Liver (tissue), 8 donors: ENCODE measurements at regions not wholly inside any gene's neighbourhood (a gene's known extent, or its start where the extent isn't known, plus 50 kb on each side); places are given as distances from the start of the nearest gene placed in this dataset.
"Not testable (repeated sequence)": the region's sequence is repeated elsewhere in the genome, so short reads cannot be mapped to it uniquely, and the experiment has no call there.

ENCODE experiments used
- DNase-seq: peaks from one replicate; pipeline ENCODE4 v3.0.0-alpha.2; 2017; ENCODE audit warnings: low spot score
- H3K27ac ChIP-seq, 2 donors: one replicate each; pipeline ENCODE4 v1.7.0; 2013; ENCODE audit warnings: inconsistent platforms in 2 of 2, low read length in 2 of 2, control low read depth in 1 of 2, low read depth in 1 of 2, mild to moderate bottlenecking in 1 of 2
- H3K27me3 ChIP-seq, 4 donors: one replicate each; pipeline versions ENCODE4 v1.6.1 to v1.7.0; 2013; ENCODE audit warnings: low read length in 3 of 4, inconsistent platforms in 1 of 4, mild to moderate bottlenecking in 1 of 4, moderate library complexity in 1 of 4; ENCODE audit not compliant: control insufficient read depth in 4 of 4, insufficient read depth in 4 of 4
- H3K36me3 ChIP-seq, 4 donors: one replicate each; pipeline versions ENCODE4 v1.6.1 to v1.7.0; 2013; ENCODE audit warnings: low read length in 3 of 4, mild to moderate bottlenecking in 3 of 4, low read depth in 1 of 4, moderate library complexity in 1 of 4; ENCODE audit not compliant: control insufficient read depth in 4 of 4, insufficient read depth in 3 of 4
- H3K4me1 ChIP-seq, 4 donors: one replicate each; pipeline versions ENCODE4 v1.6.1 to v1.7.0; 2013; ENCODE audit warnings: low read length in 3 of 4, mild to moderate bottlenecking in 3 of 4, moderate library complexity in 1 of 4; ENCODE audit not compliant: control insufficient read depth in 4 of 4, insufficient read depth in 4 of 4
- H3K4me3 ChIP-seq, 3 donors: one replicate each; pipeline versions ENCODE4 v1.6.1 to v1.7.0; 2013; ENCODE audit warnings: low read length in 3 of 3, control low read depth in 1 of 3, low read depth in 1 of 3, mild to moderate bottlenecking in 1 of 3
- H3K9ac ChIP-seq, 2 donors: one replicate each; pipeline ENCODE4 v1.7.0; 2013; ENCODE audit warnings: low read length in 2 of 2, mild to moderate bottlenecking in 2 of 2, moderate library complexity in 2 of 2, control low read depth in 1 of 2, low read depth in 1 of 2
- H3K9me3 ChIP-seq, 4 donors: one replicate each; pipeline versions ENCODE4 v1.6.1 to v1.7.0; 2013; ENCODE audit warnings: low read length in 3 of 4; ENCODE audit not compliant: control insufficient read depth in 4 of 4
- CTCF ChIP-seq: fragments of 150-350 bp; IDR thresholded peaks from 2 replicates; pipeline ENCODE4 v1.5.1; 2017; ENCODE audit warnings: improper control_type of control experiment, low read depth, low read length; ENCODE audit not compliant: missing input control
- EGR1 ChIP-seq, 2 donors: IDR thresholded peaks; 2 replicates each; pipeline ENCODE4 v1.6.1; 2016 to 2018; ENCODE audit warnings: antibody characterized with exemption in 2 of 2, low read depth in 2 of 2
- FOXA1 ChIP-seq: IDR thresholded peaks from 2 replicates; pipeline ENCODE4 v1.6.1; 2016; ENCODE audit warnings: antibody characterized with exemption
- FOXA2 ChIP-seq: IDR thresholded peaks from 2 replicates; pipeline ENCODE4 v1.6.1; 2016; ENCODE audit warnings: antibody characterized with exemption
- HNF4A ChIP-seq, 2 donors: conservative IDR thresholded peaks; 2 replicates each; pipeline ENCODE4 v1.6.1; 2016; ENCODE audit warnings: antibody characterized with exemption in 2 of 2, mild to moderate bottlenecking in 2 of 2
- JUND ChIP-seq, 2 donors: IDR thresholded peaks; 2 replicates each; pipeline ENCODE4 v1.6.1; 2016; ENCODE audit warnings: antibody characterized with exemption in 2 of 2
- NR2F2 ChIP-seq: IDR thresholded peaks from 2 replicates; pipeline ENCODE4 v1.6.1; 2016; ENCODE audit warnings: antibody characterized with exemption
- RAD21 ChIP-seq, 2 donors: IDR thresholded peaks; 2 replicates each; pipeline ENCODE4 v1.6.1; 2016; ENCODE audit warnings: antibody characterized with exemption in 2 of 2, mild to moderate bottlenecking in 2 of 2
- REST ChIP-seq: IDR thresholded peaks from 2 replicates; pipeline ENCODE4 v1.6.1; 2016; ENCODE audit warnings: antibody characterized with exemption, mild to moderate bottlenecking
- RXRA ChIP-seq, 2 donors: IDR thresholded peaks; 2 replicates each; pipeline ENCODE4 v1.6.1; 2017 to 2018; ENCODE audit warnings: antibody characterized with exemption in 2 of 2, mild to moderate bottlenecking in 1 of 2
- SP1 ChIP-seq: IDR thresholded peaks from 2 replicates; pipeline ENCODE4 v1.6.1; 2018; ENCODE audit warnings: antibody characterized with exemption, mild to moderate bottlenecking
- TAF1 ChIP-seq: conservative IDR thresholded peaks from 2 replicates; pipeline ENCODE4 v1.6.1; 2016; ENCODE audit warnings: antibody characterized with exemption, mild to moderate bottlenecking
- YY1 ChIP-seq: IDR thresholded peaks from 2 replicates; pipeline ENCODE4 v1.6.1; 2016; ENCODE audit warnings: antibody characterized with exemption, mild to moderate bottlenecking
- WGBS: extraction: QIAGEN DNeasy Blood & Tissue Kit; methylation state at CpG from one replicate; pipeline ENCODE4 v1.1.7; 2013; 5-methylcytosine and 5-hydroxymethylcytosine counted together
- donor health status: healthy.
- donor health status: healthy.
- donor health status: healthy.
- donor health status: healthy.
- donor health status: healthy.

- TF ChIP-seq CTCF (no peak), SP1 (no peak), EGR1 (IDR thresholded peaks at IDR 0.05; ENCODE audit: low read depth in 2 of 2) (no peak)
Observed at GRCh38 chr5:92145852-92146251, 762.7 kb upstream of the ARRDC3 start (continued).

- no peaks in the 10 kb centered on the region for H3K27me3 ChIP-seq
- H3K9ac ChIP-seq = no peak overlapping the region
- H3K9me3 ChIP-seq = no peaks in the 10 kb centered on the region
- no peak for TF ChIP-seq FOXA2
- no peak for TF ChIP-seq RAD21 (IDR thresholded peaks at IDR 0.05)
- no peak for TF ChIP-seq FOXA1
- TF ChIP-seq JUND (IDR thresholded peaks at IDR 0.05) = no peak
- no peak for TF ChIP-seq REST
- no peak for TF ChIP-seq HNF4A (conservative IDR thresholded peaks at IDR 0.05)
- TF ChIP-seq TAF1 = no peak
- TF ChIP-seq CTCF = no peak
- no peak for TF ChIP-seq RXRA (IDR thresholded peaks at IDR 0.05)
- no peak for TF ChIP-seq YY1
- TF ChIP-seq SP1 = no peak
- no peak for TF ChIP-seq NR2F2
- no peaks in the 10 kb centered on the region for H3K4me1 ChIP-seq
- no peak for DNase-seq
- no peaks in the 10 kb centered on the region for H3K36me3 ChIP-seq
- WGBS = 84% methylated on average over 3 of the region's 3 CpGs
- H3K27ac ChIP-seq = no peak overlapping the region
- no peak overlapping the region for H3K4me3 ChIP-seq
Observed at GRCh38 chr5:92144824-92145223, 761.7 kb upstream of the ARRDC3 start.

GRCh38 chr5:92132294-92132908, 749.3 kb upstream of the ARRDC3 start:
- not testable (repeated sequence) for H3K4me3 ChIP-seq, DNase-seq, H3K4me1 ChIP-seq, H3K9ac ChIP-seq, H3K27me3 ChIP-seq, H3K9me3 ChIP-seq, H3K36me3 ChIP-seq, H3K27ac ChIP-seq
- WGBS = 77% methylated on average over 5 of the region's 5 CpGs
